GM19035 (cell line): ENCODE measurements at regions not wholly inside any gene's neighbourhood (a gene's known extent, or its start where the extent isn't known, plus 50 kb on each side); places are given as distances from the start of the nearest gene placed in this dataset.

ENCODE experiments used
- ATAC-seq: cut with Tn5 transposase; IDR thresholded peaks from one replicate; pipeline ENCODE4 v1.9.1; 2021; ENCODE audit not compliant: unreplicated experiment

DNA sequence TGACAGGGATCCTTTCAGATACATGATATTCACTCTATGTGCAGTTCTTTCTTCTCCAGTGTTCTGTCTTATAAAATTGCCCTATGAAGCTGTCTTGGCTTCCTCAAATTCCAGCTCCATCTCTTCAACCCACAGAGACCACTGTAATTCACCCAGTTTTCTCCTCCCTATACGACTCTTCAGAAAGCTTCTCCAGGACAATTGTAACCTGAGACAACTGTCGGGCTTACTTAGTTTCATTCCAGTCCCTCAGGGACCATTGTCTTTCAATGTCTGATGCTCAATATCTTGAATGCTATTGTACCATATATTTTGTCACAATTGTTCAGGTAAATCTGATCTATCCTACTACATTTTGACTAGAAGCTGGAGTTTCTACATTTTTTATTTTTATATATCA lies 345.3 kb downstream of the RPL10L start:
- no peak for ATAC-seq

DNA sequence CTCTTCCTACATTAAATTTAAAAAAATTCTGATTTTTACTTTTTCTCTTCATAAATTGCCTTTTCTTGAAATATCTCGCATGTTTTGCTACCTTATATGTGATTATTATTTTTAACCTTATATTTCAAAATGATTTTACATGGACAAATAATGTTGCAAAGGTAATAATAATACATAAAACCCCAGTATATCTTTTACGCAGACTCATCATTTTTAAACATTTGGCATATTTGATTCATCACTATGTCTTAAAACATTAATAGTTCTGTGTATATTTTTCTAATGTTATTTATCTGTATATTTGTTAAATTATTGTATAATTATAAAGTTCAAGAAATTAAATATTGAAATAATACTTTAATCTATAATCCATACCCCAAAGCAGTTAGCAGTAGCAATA lies 350.8 kb downstream of the RPL10L start:
- no peak for ATAC-seq

DNA sequence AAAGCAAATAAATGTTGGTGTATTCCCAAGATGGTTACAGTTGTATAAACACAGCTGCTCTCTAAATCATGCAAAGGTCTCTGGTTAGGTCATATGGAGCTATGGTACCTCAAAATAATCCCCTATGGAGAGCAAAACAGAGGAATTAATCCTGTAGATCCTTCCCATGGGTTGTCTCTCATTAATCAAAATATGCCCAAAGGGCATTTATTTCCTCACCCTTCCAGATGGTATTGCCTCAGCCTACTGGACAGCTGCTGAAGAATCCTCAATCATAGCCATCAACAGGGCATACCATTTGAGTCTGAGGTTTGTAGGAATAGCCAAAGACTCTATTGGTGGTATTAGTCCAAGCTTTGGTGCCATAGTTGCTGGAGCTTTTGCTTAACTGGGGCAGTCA lies 360.9 kb downstream of the RPL10L start:
- ATAC-seq = no peak

DNA sequence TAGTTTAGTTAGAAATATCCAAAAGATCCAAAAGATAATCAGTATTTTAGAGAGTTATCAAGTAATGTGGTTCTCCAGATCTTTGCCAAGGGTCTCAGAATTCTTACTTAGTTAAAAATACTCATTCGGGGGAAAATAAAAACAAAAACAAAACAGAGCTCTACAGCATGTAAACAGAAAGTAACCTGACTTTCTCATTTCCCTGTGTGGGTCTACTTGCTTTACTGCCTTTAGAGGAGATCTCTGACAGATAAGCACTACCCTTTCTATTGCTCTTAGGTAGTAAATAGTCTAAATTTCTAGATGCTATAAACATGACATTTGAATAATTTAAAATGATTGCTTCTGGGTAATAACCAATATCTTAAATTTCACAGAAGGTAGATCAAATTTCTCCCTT lies 371.8 kb downstream of the RPL10L start:
- no peak for ATAC-seq

DNA sequence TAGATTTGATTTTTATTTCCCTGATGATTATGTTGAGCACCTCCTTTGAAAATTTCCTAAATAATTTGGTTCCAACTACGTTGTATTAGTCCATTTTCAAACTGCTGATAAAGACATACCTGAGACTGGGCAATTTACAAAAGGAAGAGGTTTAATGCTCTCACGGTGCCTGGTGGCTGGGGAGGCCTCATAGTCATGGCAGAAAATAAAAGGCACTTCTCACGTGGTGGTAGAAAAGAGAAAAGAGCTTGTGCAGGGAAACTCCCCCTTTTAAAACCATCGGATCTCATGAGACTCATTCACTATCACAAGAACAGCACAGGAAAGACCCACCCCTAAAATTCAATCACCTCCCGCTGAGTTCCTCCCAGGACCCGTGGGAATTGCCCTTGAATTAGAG lies 372.3 kb downstream of the RPL10L start:
- no peak for ATAC-seq

DNA sequence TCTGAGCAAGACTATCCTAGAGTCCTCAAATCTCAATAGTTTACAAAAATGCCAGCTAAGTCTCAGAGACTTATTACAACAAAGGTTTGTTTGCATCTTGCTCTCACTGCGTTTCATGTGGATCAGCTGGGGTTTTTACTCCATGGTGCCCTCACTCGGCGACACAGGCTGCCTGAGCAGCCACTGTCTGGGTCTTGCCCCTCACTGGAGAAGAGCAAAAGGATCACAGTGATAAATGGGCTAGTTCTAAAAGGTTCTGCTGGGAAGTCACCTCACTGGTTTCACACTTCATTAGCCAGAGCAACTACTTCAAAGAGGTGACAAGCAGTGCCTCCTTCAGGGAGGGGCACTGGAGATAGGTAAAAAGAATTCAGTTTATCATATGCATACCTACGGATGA lies 392.0 kb downstream of the RPL10L start:
- ATAC-seq = no peak

DNA sequence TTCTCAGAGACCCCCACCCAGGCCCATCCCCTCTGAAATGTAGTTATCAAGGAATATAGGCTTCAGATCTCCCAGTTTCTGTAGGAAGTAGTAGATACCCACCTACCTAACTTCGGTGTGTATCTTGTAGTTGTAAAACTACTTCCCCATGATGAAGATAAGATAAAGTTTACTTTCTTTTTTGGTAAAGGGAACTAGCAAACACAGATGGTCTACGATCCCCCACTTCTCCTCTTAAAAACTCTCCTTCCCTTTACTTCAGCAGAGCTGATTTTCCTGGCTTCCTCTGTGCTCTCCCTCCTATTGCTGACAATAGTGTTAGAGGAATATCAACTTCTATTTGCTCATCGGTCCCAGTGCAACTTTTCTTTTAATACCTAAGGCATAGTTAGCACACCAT lies 395.2 kb downstream of the RPL10L start:
- ATAC-seq = no peak

DNA sequence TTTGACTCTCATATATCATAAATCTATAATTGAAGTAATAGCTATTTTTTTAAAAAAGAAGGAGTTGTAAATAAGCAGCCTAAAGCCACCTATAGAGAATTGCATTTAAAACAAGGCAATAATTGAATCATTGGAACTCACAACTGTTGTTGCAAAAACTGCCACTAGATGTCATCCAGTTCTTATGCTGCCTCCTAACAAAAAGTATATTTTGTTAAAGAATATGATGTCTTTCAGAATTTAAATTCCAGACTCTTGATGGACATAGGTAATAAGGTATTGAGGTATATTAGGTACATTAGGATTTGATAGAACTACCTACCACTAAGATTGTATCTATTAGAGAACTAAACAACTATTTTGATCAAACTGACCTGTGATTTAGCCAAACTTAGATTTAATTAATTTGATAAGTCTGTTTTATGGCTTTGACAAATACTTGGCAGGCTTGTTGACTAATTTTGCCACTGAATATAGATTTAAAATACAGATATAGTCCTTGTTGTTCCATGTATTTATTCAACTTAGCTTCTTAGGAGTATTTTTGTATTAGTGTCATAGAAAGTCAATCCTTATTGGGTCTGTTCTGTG lies 401.4 kb downstream of the RPL10L start:
- ATAC-seq = no peak

DNA sequence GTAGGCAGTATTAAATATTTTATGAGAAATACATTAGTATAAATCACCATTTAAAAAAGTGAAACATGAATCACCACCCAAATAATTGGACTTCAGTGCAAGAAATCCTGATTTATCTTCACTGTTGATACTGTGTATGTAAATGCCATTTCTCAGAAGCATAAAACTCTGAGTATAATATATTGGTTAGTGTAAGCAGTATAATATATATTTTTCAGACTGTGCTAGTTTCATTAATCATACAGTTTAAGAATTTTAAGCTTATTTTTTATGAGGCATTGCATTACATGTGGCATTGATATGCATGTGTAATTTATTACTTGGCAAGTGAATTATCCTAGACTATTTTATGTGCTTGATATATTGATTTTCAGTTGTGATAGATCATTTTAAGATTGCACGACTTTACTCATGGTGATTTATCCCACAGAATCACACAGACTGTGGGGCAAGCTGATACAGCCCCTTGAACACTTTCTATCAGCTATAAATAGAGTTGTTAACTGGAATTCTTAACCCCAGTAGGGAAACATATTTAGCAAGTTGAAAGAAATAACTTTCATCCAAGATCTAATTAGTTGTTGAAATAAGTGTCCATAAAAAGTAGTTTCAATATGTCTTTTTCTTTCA lies 403.5 kb downstream of the RPL10L start:
- ATAC-seq = no peak

DNA sequence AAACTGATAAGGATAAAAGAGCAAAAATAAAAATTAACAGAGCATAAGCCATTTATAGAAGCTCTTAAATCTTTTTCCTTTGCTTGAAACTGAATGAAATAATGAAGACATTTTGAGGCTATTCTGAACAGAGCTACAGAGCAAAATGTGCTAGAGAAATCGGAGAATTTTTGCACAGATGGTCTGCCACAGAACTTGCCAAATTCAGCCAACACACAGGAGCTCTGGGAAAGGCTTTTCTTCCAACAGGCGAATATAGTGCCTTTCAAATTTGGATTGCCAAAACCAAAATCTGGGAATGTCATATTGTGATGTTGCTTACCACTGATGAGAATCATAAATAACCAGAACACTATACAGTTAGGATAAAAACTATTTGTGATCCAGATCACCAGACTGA lies 406.3 kb downstream of the RPL10L start:
- ATAC-seq = no peak

DNA sequence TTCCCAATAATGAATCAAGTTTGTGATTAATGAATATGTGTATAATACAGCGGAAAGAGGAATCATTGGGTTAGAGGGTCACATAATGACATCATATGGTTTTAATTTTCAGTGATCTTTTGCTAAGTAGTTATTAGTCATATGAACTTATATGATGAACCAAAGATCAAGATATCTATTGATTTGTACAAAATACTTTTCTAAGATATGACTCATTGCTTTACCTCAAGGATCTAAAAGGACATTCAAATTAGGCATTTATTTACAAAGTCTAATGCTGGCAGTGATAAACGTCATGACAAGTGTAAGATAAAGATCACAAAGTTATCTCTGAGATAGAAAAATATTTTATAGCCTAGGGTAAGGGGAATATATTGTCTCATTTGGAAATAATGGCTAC lies 417.8 kb downstream of the RPL10L start:
- ATAC-seq = no peak

DNA sequence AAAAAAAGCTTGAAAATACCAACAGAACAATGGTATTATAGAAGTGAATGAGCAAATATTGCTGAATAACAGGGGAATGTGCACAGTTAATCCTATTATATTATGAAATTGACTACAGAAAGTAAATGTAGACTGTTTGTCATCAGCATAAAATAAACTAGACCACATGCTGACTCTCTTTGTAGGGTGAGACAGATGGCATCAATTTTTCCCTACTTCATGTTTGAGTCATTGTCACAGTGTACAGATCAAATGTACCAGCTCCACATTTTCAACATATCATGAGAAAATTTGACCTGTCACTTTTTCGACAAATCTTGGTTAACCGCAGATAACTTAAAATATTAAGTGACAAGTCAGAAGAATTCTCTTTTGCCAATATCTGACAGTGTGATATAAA lies 421.0 kb downstream of the RPL10L start:
- no peak for ATAC-seq

DNA sequence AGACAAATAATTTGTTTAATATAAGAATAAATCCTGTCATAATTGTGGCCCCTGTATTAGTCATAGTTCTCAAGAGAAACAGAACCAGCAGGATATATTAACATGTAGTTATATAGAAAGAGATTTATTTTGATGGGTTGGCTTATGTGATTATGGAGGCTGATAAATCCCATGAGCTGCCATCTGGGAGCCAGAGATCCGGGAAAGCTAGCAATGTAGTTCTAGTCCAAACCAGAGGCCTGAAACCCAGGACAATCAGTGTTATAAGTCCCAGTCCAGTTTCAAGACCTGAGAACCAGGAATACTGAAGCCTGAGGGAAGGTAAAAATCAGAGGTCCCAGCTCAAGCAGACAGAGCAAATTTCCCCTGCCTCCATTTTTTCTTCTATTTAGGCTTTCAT lies 435.8 kb downstream of the RPL10L start:
- no peak for ATAC-seq

DNA sequence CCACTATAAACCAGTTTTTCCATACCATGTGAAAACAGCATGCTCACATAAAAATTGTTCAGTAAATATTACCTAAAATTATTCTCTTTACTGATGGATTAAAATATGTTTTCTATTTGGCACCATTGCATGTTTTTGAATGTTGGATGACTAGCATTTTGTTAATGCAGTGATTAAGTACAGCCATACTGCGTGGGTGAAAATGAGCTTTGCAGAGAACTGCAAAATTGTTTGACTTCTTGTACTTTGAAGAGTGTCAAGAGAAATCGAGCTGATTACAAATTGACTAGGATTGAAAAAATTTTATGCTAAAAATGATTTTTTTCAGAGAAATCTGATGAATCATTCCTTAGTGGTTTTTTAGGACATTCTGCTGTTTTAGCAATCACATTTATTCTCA lies 452.9 kb downstream of the RPL10L start:
- ATAC-seq = no peak

DNA sequence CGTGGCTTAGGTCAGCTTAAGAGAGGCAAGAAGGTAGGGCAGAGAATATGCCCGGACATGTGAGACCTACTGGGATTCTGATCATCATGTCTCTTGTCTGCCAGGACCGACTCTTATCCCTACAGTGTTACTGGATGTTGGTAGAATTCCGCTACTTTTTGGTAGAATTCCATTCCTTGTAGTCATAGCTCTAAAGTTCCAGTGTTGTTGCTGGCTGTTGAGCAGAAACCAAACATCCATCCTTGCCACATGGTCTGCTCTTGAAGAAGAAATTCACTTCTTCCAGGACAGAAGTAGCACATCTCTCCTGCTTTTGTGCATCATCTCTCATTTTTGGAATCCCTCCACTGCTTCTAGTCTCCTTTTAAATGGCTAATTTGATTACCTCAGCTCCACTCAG lies 453.7 kb downstream of the RPL10L start:
- no peak for ATAC-seq
